ENCODE measurements at regions not wholly inside any gene's neighbourhood (a gene's known extent, or its start where the extent isn't known, plus 50 kb on each side); places are given as distances from the start of the nearest gene placed in this dataset.
A peak's percentile ranks its signal among the peaks of the same experiment; 100 is the strongest.

DNA sequence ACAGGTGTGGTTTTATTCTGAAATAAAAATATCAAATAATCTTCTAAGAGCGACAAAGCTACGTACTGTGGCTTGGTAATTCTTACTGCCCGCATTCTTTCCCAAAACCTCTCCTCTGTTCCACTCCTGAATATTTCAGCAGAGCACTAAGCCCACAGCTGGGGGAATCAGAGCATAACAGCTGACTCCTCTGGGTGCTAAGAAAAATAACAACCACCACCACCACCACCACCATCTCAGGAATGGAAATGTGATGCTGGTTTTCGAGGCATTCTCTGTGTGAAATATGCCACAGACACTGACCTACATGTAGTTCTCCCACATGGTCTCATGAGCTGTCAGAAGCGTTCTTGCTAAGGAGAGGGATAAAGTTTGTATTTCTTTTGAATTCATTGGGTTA lies 183.7 kb downstream of the BMP4 start:
- 72 to 78% methylated on average over 5 of the region's 5 CpGs for WGBS, 2 donors

DNA sequence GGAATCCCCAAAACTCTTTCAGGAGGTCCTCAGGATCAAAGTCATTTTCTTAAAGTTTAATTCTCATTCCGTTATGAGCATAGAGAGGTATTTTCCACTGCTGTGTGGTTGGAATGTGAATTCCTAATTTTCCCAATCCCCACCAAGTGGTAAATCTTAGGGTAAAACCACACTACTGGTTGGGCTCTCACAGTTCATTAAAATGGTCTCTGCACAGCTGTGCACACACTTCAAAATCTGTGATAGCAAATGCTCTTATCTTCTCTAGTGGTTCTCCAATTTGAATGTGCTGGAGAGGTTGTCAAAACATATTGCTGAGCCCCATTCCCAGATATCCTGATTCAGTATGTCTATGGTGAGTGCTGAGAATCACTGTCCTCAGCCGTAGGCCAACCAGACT lies 189.1 kb downstream of the BMP4 start:
- intact Hi-C loops (cut with DNase I) = no loop called here
- no peak for DNase-seq
- Histone ChIP-seq H3K27me3 (no peaks in the 10 kb centered on the region), H3K4me1 (no peaks in the 10 kb centered on the region), H3K36me3 (no peaks in the 10 kb centered on the region), H3K9me3 (no peaks in the 10 kb centered on the region), H3K4me3 (replicated peaks in 1 of 3) (no peak overlapping the region), H3K27ac (no peak overlapping the region)
- TF ChIP-seq, protein P1, sequence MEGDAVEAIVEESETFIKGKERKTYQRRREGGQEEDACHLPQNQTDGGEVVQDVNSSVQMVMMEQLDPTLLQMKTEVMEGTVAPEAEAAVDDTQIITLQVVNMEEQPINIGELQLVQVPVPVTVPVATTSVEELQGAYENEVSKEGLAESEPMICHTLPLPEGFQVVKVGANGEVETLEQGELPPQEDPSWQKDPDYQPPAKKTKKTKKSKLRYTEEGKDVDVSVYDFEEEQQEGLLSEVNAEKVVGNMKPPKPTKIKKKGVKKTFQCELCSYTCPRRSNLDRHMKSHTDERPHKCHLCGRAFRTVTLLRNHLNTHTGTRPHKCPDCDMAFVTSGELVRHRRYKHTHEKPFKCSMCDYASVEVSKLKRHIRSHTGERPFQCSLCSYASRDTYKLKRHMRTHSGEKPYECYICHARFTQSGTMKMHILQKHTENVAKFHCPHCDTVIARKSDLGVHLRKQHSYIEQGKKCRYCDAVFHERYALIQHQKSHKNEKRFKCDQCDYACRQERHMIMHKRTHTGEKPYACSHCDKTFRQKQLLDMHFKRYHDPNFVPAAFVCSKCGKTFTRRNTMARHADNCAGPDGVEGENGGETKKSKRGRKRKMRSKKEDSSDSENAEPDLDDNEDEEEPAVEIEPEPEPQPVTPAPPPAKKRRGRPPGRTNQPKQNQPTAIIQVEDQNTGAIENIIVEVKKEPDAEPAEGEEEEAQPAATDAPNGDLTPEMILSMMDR (IDR thresholded peaks at IDR 0.05) = no peak
- no peak for TF ChIP-seq POLR2A (IDR thresholded peaks at IDR 0.05)
- 86 to 91% methylated on average over 2 of the region's 2 CpGs for WGBS, 2 donors

More for the DNA sequence above, 183.7 kb downstream of the BMP4 start:
- Histone ChIP-seq H3K27ac (no peak overlapping the region), H3K36me3 (no peaks in the 10 kb centered on the region), H3K27me3 (no peaks in the 10 kb centered on the region), H3K9me3 (no peaks in the 10 kb centered on the region), H3K4me3 (replicated peaks in 1 of 3) (no peak overlapping the region), H3K4me1 (peaks cover 0 to 3% of the 10 kb centered on the region in 2 donors)
- no peak for TF ChIP-seq POLR2A (IDR thresholded peaks at IDR 0.05)
- DNase-seq = peak; percentile 20 to 25
- intact Hi-C loops (cut with DNase I) = no loop called here

- no peak for DNase-seq
- intact Hi-C loops (cut with DNase I) = no loop called here
- H3K4me1 ChIP-seq = no peaks in the 10 kb centered on the region
Observed at GRCh38 chr14:53766601-53767000, 190.0 kb downstream of the BMP4 start.

GRCh38 chr14:53766106-53766505 lies 190.5 kb downstream of the BMP4 start:
- WGBS, 2 donors = 90 to 94% methylated on average over 2 of the region's 2 CpGs
- Histone ChIP-seq H3K9me3 (no peaks in the 10 kb centered on the region), H3K36me3 (no peaks in the 10 kb centered on the region), H3K27ac (no peak overlapping the region), H3K27me3 (no peaks in the 10 kb centered on the region), H3K4me1 (no peaks in the 10 kb centered on the region), H3K4me3 (replicated peaks in 1 of 3) (no peak overlapping the region)
- intact Hi-C loops (cut with DNase I) = no loop called here
- no peak for DNase-seq
- TF ChIP-seq, protein P1 (IDR thresholded peaks at IDR 0.05) = no peak
- TF ChIP-seq POLR2A (IDR thresholded peaks at IDR 0.05) = no peak

More at GRCh38 chr14:53766601-53767000, 190.0 kb downstream of the BMP4 start:
- Histone ChIP-seq H3K27me3 (no peaks in the 10 kb centered on the region), H3K36me3 (no peaks in the 10 kb centered on the region), H3K4me3 (replicated peaks in 1 of 3) (no peak overlapping the region), H3K9me3 (no peaks in the 10 kb centered on the region), H3K27ac (no peak overlapping the region)
- TF ChIP-seq, protein P1 (IDR thresholded peaks at IDR 0.05) = no peak

DNA sequence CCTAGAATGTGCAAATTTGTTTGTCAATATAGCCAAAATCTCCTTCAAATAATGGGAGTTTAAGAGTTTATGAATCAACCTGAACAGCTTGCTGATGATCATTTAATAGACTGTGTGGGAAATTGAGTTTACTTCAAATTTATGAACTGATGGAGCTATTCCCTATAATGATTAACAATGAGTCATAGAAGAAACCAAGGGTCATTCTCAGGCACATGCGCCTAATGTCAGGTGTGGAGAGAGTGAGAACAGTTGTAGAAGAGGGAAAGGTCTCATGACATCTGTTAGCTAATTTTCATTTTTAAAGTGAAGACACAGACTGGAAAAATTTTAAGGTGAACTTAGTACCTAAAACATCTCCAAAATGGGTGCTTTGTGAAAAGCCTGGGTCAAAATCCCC lies 191.8 kb downstream of the BMP4 start:
- intact Hi-C loops (cut with DNase I) = no loop called here
- Histone ChIP-seq H3K36me3 (no peaks in the 10 kb centered on the region), H3K4me3 (replicated peaks in 1 of 3) (no peak overlapping the region), H3K27ac (no peak overlapping the region), H3K9me3 (no peaks in the 10 kb centered on the region), H3K27me3 (no peaks in the 10 kb centered on the region), H3K4me1 (no peaks in the 10 kb centered on the region)
- WGBS, 2 donors = 98 to 100% methylated on average over 1 of the region's 1 CpG
- DNase-seq = no peak
- no peak for TF ChIP-seq POLR2A (IDR thresholded peaks at IDR 0.05)
- TF ChIP-seq, protein P1 (IDR thresholded peaks at IDR 0.05) = no peak

- Histone ChIP-seq H3K4me3 (replicated peaks in 1 of 3) (no peak overlapping the region), H3K27ac (no peak overlapping the region), H3K27me3 (no peaks in the 10 kb centered on the region), H3K4me1 (no peaks in the 10 kb centered on the region), H3K9me3 (no peaks in the 10 kb centered on the region), H3K36me3 (no peaks in the 10 kb centered on the region)
- 83 to 88% methylated on average over 2 of the region's 2 CpGs for WGBS, 2 donors
- intact Hi-C loops (cut with DNase I) = no loop called here
- TF ChIP-seq, protein P1 (IDR thresholded peaks at IDR 0.05) = no peak
- no peak for TF ChIP-seq POLR2A (IDR thresholded peaks at IDR 0.05)
- no peak for DNase-seq
Observed at GRCh38 chr14:53758141-53758540, 198.5 kb downstream of the BMP4 start.

Data from thyroid gland (tissue), 4 donors.